GM18519 (cell line): ENCODE measurements at regions not wholly inside any gene's neighbourhood (a gene's known extent, or its start where the extent isn't known, plus 50 kb on each side); places are given as distances from the start of the nearest gene placed in this dataset.

Source experiments
- ATAC-seq: cut with Tn5 transposase; IDR thresholded peaks from one replicate; pipeline ENCODE4 v1.9.1; 2021; ENCODE audit warnings: mild to moderate bottlenecking, moderate library complexity; ENCODE audit not compliant: unreplicated experiment, low FRiP score

DNA sequence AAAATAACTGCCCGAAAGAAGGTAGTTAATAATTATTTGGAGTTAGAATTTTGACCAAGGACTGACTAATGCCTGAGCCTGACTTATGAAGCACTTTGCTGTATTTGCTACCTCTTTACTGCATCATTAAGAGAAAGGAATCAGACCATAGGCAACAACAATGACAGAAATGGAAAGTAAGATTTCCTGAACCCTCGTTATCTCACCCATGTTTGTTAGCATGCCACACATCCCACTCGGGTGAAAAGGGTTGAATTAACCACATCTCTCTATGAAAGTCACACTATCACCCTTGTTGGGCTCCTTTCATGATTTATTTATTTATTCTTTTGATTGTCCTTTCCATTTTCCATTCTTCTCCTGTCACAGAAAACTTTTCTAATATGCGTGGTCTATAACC is 59.6 kb downstream of the OLIG3 start:
- no peak for ATAC-seq

DNA sequence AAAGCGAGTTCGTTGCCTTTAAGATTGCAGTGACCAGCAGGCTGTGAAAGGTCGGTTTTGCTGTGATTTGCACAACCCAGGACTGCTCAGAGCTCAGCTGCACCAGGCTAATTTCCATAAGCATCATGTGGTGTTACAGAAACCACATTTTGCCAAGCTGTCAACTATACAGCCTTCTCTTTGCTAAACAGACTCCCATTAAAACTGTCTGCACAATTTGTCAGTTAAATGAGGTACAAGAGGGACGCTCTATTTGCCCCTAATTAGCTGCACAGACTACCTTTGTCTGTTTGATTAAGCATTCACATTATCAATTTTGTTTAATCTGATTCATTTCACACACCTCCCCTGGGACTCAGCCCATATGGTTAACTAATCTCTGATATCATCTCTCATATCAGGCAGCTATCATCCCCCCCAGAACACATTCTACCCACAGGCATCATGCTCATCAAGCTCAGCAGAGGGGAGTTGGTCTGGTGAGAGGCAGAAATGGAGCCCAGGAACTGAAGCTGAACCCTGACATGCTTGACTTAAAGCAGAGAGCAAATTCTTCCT is 62.1 kb downstream of the OLIG3 start:
- ATAC-seq: no peak

DNA sequence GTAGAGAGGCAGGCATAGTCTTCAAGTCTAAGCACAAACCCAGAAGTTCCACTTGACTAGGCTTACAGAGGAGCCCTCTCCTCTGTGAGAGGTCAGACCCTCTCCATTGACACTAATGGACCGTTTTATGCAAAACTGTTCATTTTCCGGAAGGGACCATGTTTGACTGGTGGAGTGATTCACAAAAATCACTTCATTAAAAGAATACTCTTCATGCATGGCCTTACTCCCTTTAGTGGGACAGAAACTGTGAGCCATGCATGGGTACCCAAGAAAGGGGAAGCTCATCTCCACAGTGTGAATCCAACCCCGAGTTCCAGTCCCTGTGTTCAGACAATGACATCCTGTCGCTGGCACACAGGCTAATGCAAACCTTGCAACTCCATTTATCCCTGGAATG is 63.2 kb downstream of the OLIG3 start:
- peak; percentile 82 for ATAC-seq

DNA sequence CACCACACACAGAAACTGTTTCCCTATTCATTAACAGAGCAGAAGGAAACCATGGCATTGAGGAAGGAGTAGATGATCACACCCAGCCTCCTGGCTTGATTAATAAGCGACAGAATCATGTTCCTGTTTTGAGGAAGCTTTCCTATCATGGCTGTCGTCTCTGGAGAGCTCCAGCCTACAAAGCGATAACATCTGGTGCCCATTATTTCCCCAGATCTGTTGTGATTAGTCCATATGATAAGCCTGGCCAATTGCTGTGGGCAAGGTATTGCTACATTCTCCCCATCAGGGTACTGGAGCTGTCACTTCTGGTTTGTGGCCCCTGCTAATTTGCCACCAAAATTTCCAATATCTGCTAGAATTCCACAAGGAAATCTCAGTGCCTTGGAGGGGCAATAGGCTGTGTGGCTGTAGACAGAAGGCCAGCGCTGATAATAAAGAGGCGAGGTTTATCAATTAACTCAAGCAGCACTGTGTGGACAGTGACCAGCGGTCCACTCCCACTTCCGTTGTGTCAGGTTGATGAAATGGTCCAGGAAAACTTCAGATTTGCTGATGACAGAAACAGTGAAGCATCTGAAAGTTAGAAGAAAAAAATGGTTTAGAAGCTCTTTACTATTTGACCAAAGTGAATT is 66.4 kb downstream of the OLIG3 start:
- no peak for ATAC-seq

DNA sequence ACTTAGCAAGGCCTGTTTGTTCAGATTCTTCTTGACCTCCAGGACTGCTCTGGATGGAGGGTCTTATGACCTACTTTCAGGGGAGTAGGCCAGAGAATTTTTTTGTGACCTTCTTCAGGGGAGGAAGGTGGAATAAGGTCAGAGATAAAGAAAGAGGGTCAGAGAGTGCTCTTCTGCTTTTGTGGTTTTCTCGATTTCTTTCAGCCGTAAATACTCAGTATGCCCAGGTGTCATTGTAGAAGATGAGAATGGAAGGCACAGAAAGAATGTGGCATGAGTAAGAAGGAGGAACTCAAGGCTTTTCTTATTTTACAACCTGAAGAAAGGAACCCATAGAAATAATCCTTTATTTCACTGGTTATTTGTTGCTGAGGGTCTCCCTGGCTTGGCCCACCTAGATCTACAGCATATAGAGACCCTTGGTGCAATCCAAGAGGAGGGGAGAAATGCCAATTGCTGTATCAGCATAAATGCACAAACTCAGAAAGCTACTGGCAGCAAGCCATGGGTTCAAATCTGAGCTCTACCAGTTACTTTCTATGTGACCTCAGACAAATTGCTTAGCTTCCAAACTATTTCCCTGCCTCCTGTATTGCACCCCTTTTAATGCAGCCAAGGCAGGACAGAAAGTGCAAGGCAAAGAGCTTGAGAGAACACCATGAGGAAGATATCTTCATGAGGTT is 68.0 kb downstream of the OLIG3 start:
- no peak for ATAC-seq

DNA sequence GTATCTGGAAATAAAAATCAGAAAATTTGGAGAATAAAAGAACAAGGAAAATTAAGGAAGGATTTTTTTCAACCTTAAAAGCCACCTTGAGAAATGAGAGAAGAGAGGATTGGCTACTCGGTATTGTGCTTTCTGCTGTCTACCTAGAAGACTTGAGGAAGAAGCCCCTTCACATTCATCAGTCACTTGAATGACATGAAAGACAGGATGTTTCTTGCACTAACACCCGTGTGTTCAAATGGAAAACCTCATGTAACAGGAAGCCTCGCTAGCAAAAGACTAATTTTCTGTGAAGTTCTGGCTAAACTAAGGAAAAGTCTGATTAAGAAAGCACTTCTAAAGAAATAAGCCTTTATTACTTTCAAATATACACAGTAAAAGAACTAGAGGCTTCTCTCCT is 69.9 kb downstream of the OLIG3 start:
- no peak for ATAC-seq

DNA sequence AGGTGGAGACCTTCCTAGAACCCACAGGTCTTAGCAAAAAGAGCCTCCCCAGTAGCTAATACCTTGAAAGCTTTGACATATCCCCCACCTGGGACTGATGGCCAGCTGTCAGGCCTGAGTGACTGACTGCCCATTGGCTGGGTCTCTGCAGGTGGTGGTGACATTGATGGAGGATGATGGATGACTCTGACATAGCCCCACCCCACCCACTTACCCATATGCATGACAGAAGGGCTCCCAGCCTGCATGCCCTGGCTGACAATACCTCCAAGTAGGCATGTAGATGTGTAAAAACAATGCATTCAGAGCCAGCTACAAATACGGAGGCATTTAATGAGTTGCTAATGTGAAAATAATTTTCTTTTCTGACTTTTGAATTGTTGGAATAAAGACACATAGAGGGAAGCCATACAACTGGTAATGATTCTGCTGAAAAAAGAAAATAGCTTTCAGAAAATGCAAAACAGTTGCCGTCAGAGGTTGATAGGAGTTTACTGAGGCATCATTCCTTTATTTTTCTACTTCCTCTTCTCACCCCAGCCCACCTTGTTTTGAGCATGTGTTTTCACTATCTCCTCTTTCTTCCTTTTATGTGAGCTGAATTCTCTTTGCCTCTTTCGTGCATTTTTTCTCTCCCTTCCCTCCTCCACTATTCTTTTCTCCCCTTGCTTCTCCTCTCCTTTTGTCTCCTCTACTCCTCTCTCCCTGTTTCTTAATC is 70.6 kb downstream of the OLIG3 start:
- no peak for ATAC-seq

DNA sequence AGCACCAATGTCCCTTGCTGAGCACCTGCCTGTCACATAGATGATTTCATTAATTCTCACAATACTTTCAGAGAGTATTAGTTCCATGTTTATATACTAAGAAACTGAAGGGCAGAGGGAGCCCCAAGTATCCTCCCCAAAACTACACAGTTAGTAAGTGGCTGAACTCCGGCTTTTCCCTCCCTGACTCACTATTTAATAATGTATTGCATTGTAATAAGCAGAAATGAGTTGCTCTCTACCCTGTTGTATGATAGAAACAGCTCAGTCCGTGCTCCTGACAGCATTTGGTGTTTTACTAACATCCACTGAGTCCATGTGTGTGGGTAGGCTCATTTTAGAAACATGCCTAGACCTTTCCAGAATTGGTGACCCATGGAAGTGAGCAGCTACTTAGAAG is 76.8 kb downstream of the OLIG3 start:
- no peak for ATAC-seq

DNA sequence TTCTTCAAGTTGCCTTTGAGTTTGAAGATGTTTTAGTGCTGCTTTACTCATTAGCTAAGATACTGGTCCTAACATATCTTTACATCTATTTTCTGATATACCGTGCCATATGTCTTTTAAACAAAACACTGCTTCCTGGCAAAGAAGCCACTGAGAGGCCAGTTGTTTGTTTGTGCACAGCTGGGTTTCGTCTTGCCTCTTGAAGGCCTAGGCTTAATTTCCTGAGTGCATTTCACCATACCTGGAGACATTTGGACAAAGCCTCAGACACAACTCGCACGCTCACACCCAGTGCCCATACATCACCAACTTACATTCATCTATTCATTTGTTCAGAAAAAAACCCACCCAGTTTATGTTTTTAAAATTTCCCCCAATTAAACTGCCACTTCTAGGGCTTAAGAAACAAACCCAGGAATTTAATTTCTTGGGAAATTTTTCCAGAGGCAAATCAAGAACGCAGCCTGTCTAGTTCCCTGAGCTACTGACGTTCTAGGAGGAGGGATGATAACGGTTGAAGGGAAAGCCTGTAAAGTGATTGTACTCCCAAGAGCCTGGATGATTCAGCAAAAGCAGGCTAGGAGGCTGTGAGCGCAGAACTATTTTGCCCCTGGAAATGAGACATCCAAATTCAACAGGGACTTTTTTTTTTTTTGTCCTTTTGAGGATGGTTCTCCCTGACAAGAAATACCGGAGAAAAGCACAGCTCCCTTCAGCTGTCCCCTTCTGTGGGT is 77.7 kb downstream of the OLIG3 start:
- no peak for ATAC-seq

DNA sequence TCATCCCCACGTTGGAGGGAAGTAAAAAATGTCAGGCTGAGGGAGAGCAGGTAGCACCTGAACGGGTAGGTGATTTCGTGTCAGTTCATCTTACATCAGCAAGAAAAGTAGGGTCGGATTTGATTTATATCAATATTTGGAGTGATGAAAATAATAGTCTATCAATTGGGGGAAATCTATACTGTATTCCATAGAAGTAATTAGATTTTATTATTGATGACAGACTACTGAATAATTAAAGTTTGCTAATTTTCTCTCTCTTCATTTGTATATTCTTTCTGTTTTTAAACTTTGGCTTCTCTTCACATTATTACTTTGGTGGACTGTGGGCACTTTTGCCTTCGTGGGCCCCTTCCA is 78.4 kb downstream of the OLIG3 start:
- ATAC-seq: no peak

DNA sequence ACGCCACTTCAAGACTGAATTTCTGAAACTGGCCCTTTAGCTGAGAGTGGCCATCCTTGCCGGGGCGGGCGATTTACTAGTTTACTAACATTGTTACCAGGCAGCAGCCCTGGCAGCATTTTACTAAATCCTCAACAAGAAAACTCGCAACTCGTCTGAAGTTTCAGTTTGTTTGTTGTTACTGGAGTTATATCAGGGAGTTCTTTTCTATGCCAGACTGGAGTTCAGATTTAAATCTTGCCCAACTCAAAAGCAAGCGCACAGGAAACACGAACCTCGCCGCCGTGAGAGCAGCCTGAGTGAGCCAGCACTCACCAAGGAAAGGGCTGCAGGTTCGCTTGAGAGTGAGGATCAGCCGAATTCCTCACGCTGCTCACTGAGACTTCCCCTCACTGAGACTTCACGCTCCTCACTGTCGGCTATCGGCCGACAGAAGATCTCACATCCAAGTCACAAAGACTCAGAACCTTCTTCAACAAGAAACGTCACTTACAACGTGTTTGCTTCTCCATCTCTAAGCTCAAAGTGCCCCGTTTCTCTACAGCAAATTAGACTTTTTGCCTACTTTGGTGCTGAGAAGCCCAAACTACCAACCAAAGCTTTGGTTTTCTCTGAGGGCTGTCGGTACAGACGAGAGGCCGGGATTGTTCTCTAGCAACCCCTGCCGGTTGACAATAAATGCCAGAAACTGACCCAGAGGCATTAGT is 78.9 kb downstream of the OLIG3 start:
- peak; percentile 69 for ATAC-seq

DNA sequence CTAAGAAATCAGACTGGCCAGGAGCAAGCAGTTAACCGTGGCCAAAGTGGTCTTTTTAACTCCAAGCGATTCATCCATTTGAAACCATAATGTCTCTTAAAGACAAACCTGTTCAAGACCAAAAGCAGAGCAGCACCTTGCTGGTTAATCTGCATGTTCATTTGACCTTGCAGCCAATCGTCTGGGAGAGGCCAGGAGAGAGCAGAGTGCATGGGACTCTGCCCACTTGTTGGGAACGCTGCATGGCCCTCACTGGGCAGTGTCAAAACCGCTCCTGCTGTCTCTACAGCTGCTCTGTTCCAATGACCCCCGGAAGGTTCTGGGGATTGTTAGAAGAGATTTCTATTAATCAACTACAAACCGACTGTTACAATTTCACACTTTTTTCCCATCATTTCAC is 79.6 kb downstream of the OLIG3 start:
- no peak for ATAC-seq

DNA sequence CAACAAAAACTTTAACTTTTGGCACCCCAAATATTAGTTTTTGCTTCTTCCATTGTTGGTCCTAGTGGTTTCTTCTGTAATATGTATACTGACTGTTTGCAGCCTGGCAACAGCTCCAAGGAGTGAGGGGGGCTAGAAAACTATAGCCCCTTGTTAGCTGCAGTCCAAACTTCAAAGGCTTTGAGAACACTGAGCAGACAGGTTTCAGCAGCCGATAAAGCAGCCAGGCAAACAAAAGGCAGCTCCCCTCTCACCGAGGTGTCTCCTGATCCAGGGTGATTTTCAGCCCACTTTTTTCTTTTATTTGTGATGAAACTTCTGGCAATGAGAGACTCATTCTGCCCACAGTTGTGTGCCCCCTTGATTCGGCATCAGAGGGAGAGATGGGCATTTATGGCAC is 80.7 kb downstream of the OLIG3 start:
- ATAC-seq: no peak

DNA sequence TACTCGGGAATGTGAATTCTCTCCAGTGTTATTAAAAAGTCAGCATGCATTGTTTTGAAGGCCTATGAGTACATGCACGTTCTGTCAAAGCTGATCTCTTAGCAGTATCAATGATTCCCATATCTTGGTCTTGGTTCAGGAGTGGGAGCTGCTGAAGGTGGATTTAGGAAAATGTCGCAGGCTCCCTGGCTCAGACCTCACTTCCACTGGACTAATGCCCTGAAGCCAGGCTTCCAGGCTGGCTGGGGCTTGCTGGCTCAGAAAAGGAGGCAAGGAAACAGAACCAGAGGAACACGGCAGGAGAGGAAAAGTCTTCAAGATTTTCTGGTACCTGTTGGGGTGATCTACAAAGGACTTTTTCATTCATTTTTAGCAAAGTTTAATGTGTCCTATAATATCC is 81.6 kb downstream of the OLIG3 start:
- no peak for ATAC-seq

DNA sequence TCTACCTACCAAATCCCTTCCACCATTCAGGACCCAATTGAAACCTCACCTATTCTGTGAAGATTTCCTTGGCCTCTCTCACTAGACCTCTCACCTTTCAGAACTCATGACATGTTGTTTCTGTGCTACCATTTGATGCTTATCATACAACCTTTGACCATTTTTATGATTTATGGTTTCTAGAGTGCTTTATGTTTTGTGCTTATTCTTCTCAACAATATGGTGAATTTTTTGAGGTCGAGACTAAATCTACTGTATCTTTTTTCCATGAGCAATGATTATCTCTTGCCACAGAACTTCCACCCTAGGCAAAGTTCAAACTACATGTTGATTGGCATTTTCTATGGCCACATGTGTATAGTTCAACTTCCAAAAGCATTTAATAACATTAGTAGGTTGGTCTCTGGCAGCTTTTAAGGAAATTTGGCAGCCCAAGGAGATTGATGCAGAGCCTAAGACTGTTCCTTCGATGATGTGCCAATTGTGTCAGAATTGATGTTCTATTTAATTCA is 84.9 kb downstream of the OLIG3 start:
- ATAC-seq: no peak

DNA sequence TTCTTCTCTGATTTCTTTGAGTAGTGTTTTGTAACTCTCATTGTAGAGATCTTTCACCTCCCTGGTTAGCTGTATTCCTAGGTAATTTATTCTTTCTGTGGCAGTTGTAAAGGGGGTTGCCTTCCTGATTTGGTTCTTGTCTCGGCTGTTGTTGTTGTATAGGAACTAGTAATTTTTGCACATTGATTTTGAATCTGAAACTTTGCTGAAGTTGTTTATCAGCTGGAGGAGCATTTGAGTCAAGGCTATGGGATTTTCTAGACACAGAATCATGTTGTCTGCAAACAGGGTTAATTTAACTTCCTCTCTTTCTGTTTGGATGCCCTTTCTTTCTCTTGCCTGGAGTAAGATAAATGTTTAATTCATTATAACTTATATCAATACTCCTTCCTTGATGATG is 86.4 kb downstream of the OLIG3 start:
- ATAC-seq: no peak

DNA sequence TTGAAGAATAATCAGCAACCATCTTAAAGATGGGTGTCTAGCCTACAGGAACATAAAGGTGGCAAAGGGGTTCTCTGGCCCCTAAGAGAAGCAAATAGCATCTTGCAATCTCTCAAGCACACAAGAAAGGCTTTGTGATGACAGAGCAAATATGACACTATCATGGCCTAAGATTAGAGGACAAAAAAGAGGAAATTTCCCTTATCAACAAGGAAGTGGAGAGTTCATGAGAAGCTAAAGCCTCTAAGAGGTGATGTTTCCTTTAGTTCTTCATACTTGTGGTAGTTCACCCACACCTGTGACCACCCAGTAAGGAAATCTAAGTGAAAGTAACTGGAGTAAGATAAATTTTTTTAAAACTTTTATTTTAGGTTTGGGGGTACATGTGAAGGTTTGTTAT is 88.4 kb downstream of the OLIG3 start:
- ATAC-seq: no peak

DNA sequence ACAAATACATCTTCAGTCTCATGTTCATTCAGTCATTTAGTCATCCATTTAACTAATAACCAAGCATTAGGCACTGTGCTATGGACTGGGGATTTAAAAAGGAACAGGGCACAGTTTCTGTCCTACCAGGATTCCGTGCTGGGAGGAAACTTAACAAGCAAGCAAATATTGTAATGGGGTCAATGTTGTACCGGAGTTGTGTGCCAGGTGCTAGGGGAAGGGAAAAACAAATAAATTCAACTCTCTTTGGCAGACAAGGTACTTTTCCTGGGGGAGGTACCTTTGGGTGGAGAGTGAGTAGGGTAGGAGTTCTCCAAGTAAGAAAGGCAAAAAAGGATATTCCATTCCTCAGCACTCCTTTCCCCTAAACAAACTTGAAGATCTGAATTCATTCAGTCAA is 90.3 kb downstream of the OLIG3 start:
- no peak for ATAC-seq

DNA sequence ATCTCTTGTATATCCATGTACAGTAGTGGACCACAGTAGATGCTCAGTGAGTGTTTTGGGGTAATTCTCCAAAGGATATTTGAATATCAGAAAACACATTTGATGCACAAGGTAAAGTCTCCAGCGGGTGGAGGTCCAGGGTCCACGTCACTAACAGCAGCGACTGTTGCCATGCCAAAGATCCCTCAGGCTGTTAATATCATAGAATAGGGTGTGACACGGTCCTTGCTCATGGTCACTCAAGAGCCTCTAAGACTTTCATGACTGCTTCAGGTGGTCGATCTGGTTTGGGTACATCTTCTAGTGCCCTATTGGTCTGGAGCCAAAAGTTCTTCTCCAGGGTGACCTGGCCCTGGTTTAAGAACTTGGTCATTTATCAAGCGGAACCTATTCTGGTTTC is 90.8 kb downstream of the OLIG3 start:
- no peak for ATAC-seq

DNA sequence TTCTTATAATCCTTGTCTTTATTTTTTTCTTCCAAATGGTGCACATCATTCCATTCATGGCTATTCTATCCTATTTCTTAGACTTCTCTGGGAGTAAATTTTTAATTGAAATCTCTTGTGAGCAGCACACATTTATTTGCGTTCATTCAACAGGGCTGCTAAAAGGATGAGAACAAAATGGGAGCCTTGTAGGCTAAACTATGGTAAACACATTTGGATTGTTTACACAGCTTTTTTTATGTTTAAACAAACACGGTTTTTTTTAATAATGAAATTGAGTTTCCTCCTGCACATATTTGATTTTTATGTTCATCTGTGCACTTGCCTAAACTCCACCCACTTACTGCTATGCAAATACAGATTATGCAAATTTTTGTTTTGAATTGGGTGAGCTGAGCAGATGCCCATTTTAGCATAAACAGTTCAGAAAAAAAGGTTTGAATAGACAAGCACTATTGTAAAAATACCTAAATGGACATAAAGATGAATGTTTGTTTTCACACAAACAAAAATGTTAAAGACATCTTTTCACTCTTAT is 92.0 kb downstream of the OLIG3 start:
- ATAC-seq: no peak
